ENCODE measurements at regions not wholly inside any gene's neighbourhood (a gene's known extent, or its start where the extent isn't known, plus 50 kb on each side); places are given as distances from the start of the nearest gene placed in this dataset.

DNA sequence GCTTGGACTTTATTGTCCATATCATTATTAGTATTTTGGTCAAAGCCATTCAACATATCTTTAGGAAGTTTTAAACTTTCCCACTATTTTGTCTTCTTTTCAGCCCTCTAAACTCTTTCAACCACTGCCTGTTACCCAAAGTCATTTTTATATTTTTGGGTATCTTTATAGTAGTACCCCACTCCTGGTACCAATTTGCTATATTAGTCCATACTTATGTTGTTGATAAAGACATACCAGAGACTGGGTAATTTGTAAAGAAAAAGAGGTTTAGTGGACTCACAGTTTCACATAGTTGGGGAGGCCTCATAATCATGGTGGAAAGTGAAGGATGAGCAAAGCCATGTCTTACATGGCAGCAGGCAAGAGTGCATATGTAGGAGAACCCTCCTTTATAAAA, 271.4 kb downstream of the KLHL4 start:
- DNase-seq (ENCODE audit: extremely low spot score): no peak
- TF ChIP-seq, protein P1, sequence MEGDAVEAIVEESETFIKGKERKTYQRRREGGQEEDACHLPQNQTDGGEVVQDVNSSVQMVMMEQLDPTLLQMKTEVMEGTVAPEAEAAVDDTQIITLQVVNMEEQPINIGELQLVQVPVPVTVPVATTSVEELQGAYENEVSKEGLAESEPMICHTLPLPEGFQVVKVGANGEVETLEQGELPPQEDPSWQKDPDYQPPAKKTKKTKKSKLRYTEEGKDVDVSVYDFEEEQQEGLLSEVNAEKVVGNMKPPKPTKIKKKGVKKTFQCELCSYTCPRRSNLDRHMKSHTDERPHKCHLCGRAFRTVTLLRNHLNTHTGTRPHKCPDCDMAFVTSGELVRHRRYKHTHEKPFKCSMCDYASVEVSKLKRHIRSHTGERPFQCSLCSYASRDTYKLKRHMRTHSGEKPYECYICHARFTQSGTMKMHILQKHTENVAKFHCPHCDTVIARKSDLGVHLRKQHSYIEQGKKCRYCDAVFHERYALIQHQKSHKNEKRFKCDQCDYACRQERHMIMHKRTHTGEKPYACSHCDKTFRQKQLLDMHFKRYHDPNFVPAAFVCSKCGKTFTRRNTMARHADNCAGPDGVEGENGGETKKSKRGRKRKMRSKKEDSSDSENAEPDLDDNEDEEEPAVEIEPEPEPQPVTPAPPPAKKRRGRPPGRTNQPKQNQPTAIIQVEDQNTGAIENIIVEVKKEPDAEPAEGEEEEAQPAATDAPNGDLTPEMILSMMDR (IDR thresholded peaks at IDR 0.05; ENCODE audit: control extremely low read depth, extremely low read depth, low read depth, missing control alignments): no peak
- CTCF ChIA-PET: no interaction called here
- POLR2A ChIA-PET: no interaction called here

DNA sequence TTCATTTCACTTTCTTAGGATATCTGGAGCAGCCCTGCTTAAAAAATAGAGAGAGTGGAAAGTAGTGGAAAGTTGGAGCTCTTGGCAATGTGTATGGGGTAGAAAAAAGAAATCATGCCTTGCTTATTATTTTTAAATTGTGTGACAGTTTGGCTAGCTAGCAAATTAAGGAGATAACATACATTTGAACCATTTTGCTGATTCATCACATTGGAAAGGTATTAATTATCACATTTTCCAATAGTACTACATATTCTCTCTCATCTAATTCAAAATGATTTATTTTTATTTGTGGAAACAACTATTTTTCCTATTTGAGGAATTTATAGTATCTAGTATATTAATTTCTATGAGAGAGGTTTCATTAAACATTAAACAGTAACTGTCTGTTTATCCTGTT, 280.4 kb downstream of the KLHL4 start:
- CTCF ChIA-PET: no interaction called here
- POLR2A ChIA-PET: no interaction called here
- TF ChIP-seq, protein P1 (IDR thresholded peaks at IDR 0.05; ENCODE audit: control extremely low read depth, extremely low read depth, low read depth, missing control alignments): no peak
- DNase-seq (ENCODE audit: extremely low spot score): no peak

DNA sequence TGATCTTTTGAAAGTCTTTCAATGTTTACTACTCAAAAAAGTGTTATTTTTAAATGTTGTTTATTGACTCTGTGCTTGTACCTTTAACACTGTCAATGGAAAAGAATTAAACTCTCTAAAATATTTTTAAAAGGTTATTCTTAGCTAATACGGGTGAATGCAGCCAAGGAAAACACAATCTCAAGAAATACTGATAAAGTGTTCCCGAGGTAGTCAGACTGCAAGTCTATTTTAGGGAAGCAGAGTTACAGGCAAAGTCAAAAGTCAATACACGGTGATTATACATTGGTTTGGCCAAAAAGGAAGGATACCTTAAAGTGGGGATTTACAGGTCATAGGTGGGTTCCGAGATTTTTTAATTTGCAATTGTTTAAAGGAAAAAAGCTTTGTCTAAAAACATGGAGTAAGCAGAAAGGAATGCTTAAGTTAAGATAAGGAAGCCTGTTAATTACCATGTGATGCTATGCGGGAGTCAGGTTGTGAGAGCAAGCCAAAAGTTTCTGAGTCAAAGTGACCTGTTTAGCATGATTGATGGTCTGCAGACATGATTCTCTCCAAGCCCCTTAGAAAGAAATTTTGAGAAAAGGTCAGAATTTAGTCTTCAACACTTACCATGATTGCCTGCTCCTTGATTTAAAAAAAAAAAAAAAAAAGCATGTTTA, 288.4 kb downstream of the KLHL4 start:
- TF ChIP-seq, protein P1 (IDR thresholded peaks at IDR 0.05; ENCODE audit: control extremely low read depth, extremely low read depth, low read depth, missing control alignments): no peak

DNA sequence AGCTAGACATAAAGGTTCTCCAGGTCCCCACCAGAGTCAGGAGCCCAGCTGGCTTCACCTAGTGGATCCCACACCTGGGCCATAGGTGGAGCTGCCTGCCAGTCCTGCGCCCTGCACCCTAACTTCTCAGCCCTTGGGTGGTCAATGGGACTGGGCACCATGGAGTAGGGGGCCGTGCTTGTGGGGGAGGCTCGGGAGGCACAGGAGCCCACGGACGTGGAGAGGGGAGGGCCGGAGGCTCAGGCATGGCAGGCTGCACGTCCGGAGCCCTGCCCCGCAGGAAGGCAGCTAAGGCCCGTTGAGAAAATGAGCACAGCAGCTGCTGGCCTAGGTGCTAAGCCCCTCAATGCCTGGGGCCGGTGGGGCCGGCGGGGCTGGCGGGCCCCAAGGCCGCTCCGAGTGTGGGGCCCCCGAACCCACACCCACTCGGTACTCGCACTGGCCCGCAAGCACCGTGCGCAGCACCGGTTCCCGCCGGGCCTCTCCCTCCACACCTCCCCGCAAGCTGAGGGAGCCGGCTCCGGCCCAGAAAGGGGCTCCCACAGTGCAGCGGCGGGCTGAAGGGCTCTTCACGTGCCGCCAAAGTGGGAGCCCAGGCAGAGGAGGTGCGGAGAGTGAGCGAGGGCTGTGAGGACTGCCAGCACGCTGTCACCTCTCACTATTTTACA, 291.1 kb downstream of the KLHL4 start:
- ChIA-PET POLR2A (no interaction called here), CTCF (no interaction called here)
- DNase-seq (ENCODE audit: extremely low spot score): no peak
- TF ChIP-seq, protein P1 (IDR thresholded peaks at IDR 0.05; ENCODE audit: control extremely low read depth, extremely low read depth, low read depth, missing control alignments): no peak

More for the DNA sequence above, 288.4 kb downstream of the KLHL4 start:
- CTCF ChIA-PET: no interaction called here
- DNase-seq (ENCODE audit: extremely low spot score): no peak
- POLR2A ChIA-PET: no interaction called here

DNA sequence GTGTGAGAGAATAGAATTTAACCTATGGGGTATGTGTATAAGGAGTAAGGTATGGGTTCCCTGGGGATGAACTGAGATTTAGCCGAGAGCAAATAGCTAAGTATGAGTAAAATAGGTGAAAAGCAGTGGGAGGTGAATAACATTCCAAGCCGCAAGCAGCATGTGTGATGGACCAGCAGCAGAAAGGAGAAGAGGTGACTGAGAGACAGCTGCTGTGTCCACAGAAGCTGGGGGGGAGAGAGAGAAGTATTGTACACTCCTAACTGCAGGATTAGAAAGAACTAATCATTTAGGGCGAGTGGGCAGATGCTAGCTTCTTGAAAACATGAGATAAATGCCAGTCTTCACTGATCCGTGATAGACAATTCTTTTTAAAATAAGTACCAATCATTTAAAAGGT, 296.0 kb downstream of the KLHL4 start:
- DNase-seq (ENCODE audit: extremely low spot score): no peak
- TF ChIP-seq, protein P1 (IDR thresholded peaks at IDR 0.05; ENCODE audit: control extremely low read depth, extremely low read depth, low read depth, missing control alignments): no peak
- CTCF ChIA-PET: no interaction called here
- POLR2A ChIA-PET: no interaction called here

DNA sequence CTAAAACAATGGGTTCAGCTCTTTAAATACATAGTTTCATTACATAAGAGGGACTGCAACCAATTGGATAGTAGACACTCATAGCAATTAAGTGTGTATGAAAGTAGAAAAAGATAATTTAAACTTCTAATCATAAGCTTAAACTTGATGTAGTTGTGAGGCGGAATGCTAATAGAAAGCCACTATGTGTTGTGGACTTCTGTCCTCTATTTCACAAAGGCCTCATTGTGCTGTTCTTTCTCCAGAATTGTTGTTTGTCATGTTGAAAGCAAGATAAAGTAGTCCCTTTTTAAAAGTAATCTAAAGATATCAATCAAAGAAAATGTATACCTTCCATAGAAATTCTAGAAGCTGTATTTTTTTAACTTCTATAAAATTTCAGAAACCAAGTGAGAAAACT, 329.4 kb downstream of the KLHL4 start:
- ChIA-PET POLR2A (no interaction called here), CTCF (no interaction called here)
- TF ChIP-seq, protein P1 (IDR thresholded peaks at IDR 0.05; ENCODE audit: control extremely low read depth, extremely low read depth, low read depth, missing control alignments): no peak
- no peak for DNase-seq (ENCODE audit: extremely low spot score)

All from GM10248 (cell line).